Loucy (cell line): ENCODE measurements at regions not wholly inside any gene's neighbourhood (a gene's known extent, or its start where the extent isn't known, plus 50 kb on each side); places are given as distances from the start of the nearest gene placed in this dataset.
"Not testable (repeated sequence)": the region's sequence is repeated elsewhere in the genome, so short reads cannot be mapped to it uniquely, and the experiment has no call there.

Experiments used
- H2AFZ ChIP-seq: fragments of 200-600 bp; sonication (generic); 2 replicates; pipeline ENCODE4 v1.6.0; 2016; ENCODE audit warnings: antibody characterized with exemption, mild to moderate bottlenecking, low read length, moderate library complexity
- H3F3A ChIP-seq: fragments of 200-600 bp; 2 replicates; pipeline ENCODE4 v1.6.0; 2016; ENCODE audit warnings: antibody characterized with exemption, low read depth, mild to moderate bottlenecking
- H3K27me3 ChIP-seq: fragments of 200-600 bp; sonication (generic); 2 replicates; pipeline ENCODE4 v1.6.1; 2014; ENCODE audit warnings: low read length, mild to moderate bottlenecking; ENCODE audit not compliant: insufficient read depth, poor library complexity, severe bottlenecking
- H3K36me3 ChIP-seq: fragments of 200-600 bp; sonication (generic); 2 replicates; pipeline ENCODE4 v1.6.1; 2016; ENCODE audit warnings: low read length; ENCODE audit not compliant: insufficient read depth
- H3K4me1 ChIP-seq: fragments of 200-600 bp; sonication (generic); 2 replicates; pipeline ENCODE4 v1.5.1; 2014; ENCODE audit warnings: low read length, mild to moderate bottlenecking; ENCODE audit not compliant: insufficient read depth, poor library complexity, severe bottlenecking
- H3K4me2 ChIP-seq: fragments of 200-600 bp; sonication (generic); 2 replicates; pipeline ENCODE4 v1.6.0; 2014; ENCODE audit warnings: antibody characterized with exemption, low read length, low read depth, mild to moderate bottlenecking; ENCODE audit not compliant: poor library complexity, severe bottlenecking
- H3K4me3 ChIP-seq: fragments of 200-600 bp; sonication (generic); 2 replicates; pipeline ENCODE4 v1.5.1; 2014; ENCODE audit warnings: low read length, mild to moderate bottlenecking, mixed read lengths; ENCODE audit not compliant: poor library complexity, severe bottlenecking
- H3K79me2 ChIP-seq: fragments of 200-600 bp; sonication (generic); 2 replicates; pipeline ENCODE4 v1.6.1; 2014; ENCODE audit warnings: low read length; ENCODE audit not compliant: insufficient read depth
- H3K9ac ChIP-seq: fragments of 200-600 bp; sonication (generic); 2 replicates; pipeline ENCODE4 v1.6.0; 2014; ENCODE audit warnings: mild to moderate bottlenecking, low read depth, low read length, moderate library complexity; ENCODE audit not compliant: poor library complexity, severe bottlenecking
- H3K9me2 ChIP-seq: fragments of 200-600 bp; sonication (generic); replicated peaks from 2 replicates; pipeline ENCODE4 v1.6.1; 2016; ENCODE audit warnings: low read depth, low read length, mixed read lengths
- H3K9me3 ChIP-seq: fragments of 200-600 bp; sonication (generic); 2 replicates; pipeline ENCODE4 v1.6.1; 2014; ENCODE audit warnings: mild to moderate bottlenecking, antibody characterized with exemption, low read length, low read depth; ENCODE audit not compliant: insufficient read depth
- H4K20me1 ChIP-seq: fragments of 200-600 bp; sonication (generic); 2 replicates; pipeline ENCODE4 v1.6.0; 2014; ENCODE audit warnings: antibody characterized with exemption, low read length, mild to moderate bottlenecking; ENCODE audit not compliant: insufficient read depth, poor library complexity, severe bottlenecking
- CTCF ChIP-seq: fragments of 200-600 bp; sonication (generic); conservative IDR thresholded peaks from 2 replicates; pipeline ENCODE4 v1.5.1; 2014; ENCODE audit warnings: mild to moderate bottlenecking, antibody characterized with exemption, low read length
- EZH2phosphoT487 ChIP-seq: fragments of 200-600 bp; IDR thresholded peaks from 2 replicates; pipeline ENCODE4 v1.6.1; 2018; ENCODE audit warnings: antibody characterized with exemption, mild to moderate bottlenecking, moderate library complexity, borderline replicate concordance

GRCh38 chr17:74139120-74139519, 64.4 kb upstream of the RPL38 start:
- TF ChIP-seq CTCF = no peak
- no peak for TF ChIP-seq EZH2phosphoT487
- no peaks in the 10 kb centered on the region for H3K27me3 ChIP-seq
- no peak overlapping the region for H3K9ac ChIP-seq
- H3K4me2 ChIP-seq = no peak overlapping the region
- no peaks in the 10 kb centered on the region for H3K79me2 ChIP-seq
- peaks cover 18% of the 10 kb centered on the region for H3K9me3 ChIP-seq
- no peak overlapping the region for H2AFZ ChIP-seq
- H3K4me3 ChIP-seq = no peak overlapping the region
- H3K4me1 ChIP-seq = no peaks in the 10 kb centered on the region
- H3K36me3 ChIP-seq = no peaks in the 10 kb centered on the region
- H3F3A ChIP-seq = no peaks in the 10 kb centered on the region
- H3K9me2 ChIP-seq = no peaks in the 10 kb centered on the region
- no peaks in the 10 kb centered on the region for H4K20me1 ChIP-seq

GRCh38 chr17:74140282-74140681, 63.2 kb upstream of the RPL38 start:
- H3K4me1 ChIP-seq = no peaks in the 10 kb centered on the region
- H4K20me1 ChIP-seq = no peaks in the 10 kb centered on the region
- H2AFZ ChIP-seq = no peak overlapping the region
- H3K9me2 ChIP-seq = no peaks in the 10 kb centered on the region
- H3K4me3 ChIP-seq = no peak overlapping the region
- H3K9me3 ChIP-seq = peaks cover 18% of the 10 kb centered on the region
- H3K27me3 ChIP-seq = no peaks in the 10 kb centered on the region
- no peak for TF ChIP-seq CTCF
- TF ChIP-seq EZH2phosphoT487 = no peak
- no peak overlapping the region for H3K4me2 ChIP-seq
- no peaks in the 10 kb centered on the region for H3K79me2 ChIP-seq
- H3K36me3 ChIP-seq = no peaks in the 10 kb centered on the region
- no peaks in the 10 kb centered on the region for H3F3A ChIP-seq
- H3K9ac ChIP-seq = no peak overlapping the region

GRCh38 chr17:74141612-74142011, 61.9 kb upstream of the RPL38 start:
- Histone ChIP-seq H3K36me3 (no peaks in the 10 kb centered on the region), H3K4me1 (no peaks in the 10 kb centered on the region), H3K9ac (no peak overlapping the region), H3K9me3 (peaks cover 18% of the 10 kb centered on the region), H3F3A (no peaks in the 10 kb centered on the region), H3K4me2 (no peak overlapping the region), H4K20me1 (no peaks in the 10 kb centered on the region), H3K27me3 (no peaks in the 10 kb centered on the region), H3K9me2 (no peaks in the 10 kb centered on the region), H2AFZ (no peak overlapping the region), H3K79me2 (no peaks in the 10 kb centered on the region), H3K4me3 (no peak overlapping the region)
- TF ChIP-seq CTCF = no peak
- no peak for TF ChIP-seq EZH2phosphoT487

GRCh38 chr17:74143318-74143717, 60.2 kb upstream of the RPL38 start:
- not testable (repeated sequence) for H2AFZ ChIP-seq, H3F3A ChIP-seq, H3K9me2 ChIP-seq, H3K36me3 ChIP-seq, H3K27me3 ChIP-seq, H4K20me1 ChIP-seq, H3K9ac ChIP-seq, H3K4me2 ChIP-seq, H3K4me1 ChIP-seq, H3K4me3 ChIP-seq, H3K79me2 ChIP-seq
- peaks cover 18% of the 10 kb centered on the region for H3K9me3 ChIP-seq
